GM21737 (cell line): ENCODE measurements at regions not wholly inside any gene's neighbourhood (a gene's known extent, or its start where the extent isn't known, plus 50 kb on each side); places are given as distances from the start of the nearest gene placed in this dataset.

ENCODE experiments used
- ATAC-seq: cut with Tn5 transposase; IDR thresholded peaks from one replicate; pipeline ENCODE4 v1.9.1; 2021; ENCODE audit warnings: mild to moderate bottlenecking, moderate library complexity; ENCODE audit not compliant: unreplicated experiment

DNA sequence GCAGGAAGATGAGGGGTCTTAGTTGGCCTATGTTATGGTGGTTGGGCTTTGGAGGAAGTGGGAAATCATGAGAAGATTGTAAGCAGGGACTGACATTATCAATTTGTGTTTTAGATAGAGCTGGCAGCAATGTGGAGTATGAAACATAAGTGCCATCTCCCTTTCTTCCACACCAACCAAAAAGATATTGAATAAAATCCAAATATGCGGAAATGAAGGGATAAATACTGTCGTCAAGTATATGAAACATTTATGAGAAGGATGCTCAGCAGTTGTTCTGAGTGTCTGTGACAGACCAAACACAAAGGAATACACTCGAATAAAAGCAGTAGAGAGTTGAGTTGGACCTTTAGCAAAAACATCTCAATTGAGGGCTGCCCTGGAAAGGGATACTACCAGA is 1090.0 kb upstream of the ZEB2 start:
- no peak for ATAC-seq

DNA sequence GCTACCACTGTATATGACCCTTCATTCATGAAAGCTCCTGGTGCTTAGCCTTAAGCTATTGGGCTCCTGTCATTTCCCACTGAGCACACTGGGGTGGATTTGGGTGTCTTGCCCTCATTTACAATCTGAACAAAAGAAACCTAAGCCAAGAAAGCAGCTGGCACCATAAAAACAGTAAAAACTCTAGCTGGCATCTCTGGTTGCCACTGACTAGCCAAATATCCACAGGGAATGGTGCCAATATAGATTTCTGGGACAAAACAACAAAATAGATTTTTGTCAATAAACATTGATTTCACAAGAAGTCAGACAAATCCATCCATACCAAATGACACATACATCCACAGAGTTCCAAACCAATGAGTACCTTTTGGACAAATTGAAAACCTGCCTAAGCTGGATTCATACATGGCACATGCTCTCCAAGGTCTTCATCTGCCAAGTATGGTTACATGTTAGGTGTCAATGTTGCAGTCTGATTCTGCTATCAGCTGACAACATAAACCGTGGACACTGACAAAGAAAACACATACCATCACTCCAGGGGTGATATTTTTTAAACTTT is 1081.5 kb upstream of the ZEB2 start:
- no peak for ATAC-seq

DNA sequence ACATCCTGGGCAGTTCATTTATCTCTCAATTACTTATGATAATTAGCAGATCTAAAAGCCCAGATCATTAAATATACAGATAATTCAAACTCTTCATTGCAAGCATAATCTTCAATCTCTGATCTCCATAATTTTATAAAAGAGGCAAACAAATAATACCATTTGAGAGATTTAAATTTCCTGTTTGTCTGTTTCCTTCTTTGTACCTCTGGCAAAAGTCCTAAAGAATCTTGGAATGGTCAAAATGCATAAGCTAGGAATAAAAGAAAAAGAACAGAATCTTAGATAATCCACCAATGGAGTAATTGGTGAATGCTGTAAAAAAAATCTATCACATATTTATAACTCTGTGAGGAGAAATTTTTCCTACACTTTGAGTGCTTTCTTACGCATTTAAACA is 1080.9 kb upstream of the ZEB2 start:
- ATAC-seq, result no peak

GRCh38 chr2:145599756-145600155 is 1079.8 kb upstream of the ZEB2 start:
- ATAC-seq, result no peak

- ATAC-seq, result no peak
These were observed 1078.5 kb upstream of the ZEB2 start for GRCh38 chr2:145598434-145598833.

GRCh38 chr2:145597809-145598208 is 1077.9 kb upstream of the ZEB2 start:
- no peak for ATAC-seq

- ATAC-seq, result no peak
These were observed 1077.1 kb upstream of the ZEB2 start for GRCh38 chr2:145597006-145597405.

DNA sequence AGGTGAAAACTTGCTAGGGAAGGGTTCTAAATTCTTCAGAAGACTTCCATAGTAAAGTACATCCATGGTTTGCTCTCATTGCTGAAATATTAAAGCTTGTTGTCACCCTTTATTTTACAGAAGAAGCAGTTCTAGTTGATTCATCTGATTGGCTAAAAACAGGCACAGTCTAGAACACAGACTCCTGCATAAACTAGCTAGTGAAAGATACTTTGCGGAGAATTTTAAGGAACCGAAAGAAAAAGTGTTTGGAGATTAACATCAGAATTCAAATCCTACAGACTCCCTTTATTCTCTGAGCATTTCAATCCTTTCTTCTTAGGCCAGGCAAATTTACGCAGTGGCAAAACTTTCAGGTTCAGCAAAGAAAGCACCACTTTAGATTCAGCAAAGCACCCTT is 1076.5 kb upstream of the ZEB2 start:
- no peak for ATAC-seq

GRCh38 chr2:145595296-145595695 is 1075.4 kb upstream of the ZEB2 start:
- no peak for ATAC-seq

DNA sequence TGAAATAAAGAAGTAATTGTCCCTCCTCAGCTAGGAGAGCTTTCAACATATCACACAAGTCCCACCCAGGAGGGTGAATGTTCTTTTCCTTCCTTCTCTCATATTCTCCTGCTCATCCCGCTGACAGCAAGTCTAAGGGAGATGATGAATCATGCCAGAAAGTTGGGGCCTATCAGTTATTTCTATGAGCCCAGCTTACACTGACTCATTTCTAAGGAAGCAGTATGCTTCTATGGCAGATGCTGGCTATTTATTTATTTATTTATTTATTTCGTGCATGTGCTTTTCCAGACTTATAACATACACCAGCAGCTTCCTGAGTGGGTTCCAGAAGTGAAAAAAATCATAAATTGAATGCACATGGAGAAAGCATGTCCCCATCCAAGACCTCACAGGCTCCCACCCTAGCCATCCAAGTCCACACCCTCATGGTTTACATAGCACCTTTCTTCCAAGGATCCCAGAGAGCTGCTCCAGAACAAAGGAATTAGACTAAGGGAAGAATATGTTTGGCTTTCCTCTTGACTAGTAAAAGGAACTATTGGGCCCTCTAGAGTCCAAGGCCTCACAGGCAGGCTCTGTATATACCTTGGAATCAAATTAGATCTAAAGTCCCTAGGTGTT is 1074.2 kb upstream of the ZEB2 start:
- no peak for ATAC-seq

GRCh38 chr2:145593280-145593679 is 1073.4 kb upstream of the ZEB2 start:
- ATAC-seq, result no peak

DNA sequence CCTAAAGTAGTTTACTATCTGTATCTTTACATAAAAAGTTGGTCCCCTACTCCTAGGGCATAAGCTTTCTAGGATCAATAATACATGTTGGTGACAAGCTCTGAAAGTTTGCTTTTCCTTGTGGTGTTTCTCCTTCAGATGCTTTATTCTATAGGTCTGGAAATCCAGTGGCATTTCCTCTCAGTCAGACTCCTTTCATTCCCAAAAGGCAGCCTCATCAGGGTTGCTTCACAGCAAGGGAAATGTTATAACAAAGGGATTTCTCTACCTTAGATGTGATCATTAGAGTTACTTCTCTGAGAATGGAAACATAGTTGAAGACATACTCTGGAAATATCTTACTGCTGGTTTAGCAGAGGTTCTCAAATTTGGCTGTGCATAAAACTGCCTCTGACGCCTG is 1072.4 kb upstream of the ZEB2 start:
- ATAC-seq, result no peak

DNA sequence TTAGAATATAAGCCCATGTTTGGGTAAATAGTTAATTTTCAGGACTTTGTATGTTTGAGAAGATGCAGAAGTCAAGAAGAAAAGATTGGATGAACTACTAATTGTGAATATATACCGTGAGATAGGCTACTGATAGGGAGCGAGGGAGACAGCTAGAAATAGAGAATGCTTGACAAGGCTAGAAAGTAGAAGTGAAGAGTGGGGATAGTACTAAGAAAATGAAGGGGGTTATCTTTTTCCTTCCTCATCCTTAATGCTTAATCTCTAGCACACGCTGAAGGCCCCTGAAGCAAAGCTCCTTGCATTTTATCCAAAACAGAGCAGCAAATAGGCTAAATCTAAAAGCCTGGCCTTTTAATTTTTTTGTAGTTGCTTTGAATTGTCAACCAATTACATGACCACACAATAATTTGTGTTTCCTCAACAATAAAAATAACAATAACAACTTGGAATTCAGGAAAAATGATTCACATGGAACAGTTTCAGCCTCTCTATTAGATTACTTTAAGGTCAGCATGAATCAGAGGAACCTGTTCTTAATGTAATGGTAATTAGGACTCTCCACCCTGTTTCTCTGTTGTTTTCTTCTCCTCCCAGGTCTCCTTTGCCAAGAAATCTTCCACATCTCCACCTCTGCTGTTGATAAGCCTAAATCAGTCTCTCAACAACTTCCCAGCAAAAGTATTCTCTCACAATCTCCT is 1071.3 kb upstream of the ZEB2 start:
- ATAC-seq, result no peak

DNA sequence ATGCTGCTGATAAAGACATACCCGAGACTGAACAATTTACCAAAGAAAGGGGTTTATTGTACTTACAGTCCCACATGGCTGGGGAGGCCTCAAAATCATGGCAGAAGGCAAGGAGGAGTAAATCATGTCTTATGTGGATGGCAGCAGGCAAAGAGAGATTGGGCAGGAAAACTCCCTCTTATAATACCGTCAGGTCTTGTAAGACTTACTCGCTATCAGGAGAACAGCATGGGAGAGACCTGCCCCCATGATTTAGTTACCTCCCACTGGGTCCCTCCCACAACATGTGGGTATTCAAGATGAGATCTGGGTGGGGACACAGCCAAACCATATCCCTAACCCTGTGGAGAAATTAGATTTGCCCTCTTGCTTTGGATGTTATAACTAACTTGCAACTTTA is 1068.0 kb upstream of the ZEB2 start:
- no peak for ATAC-seq

DNA sequence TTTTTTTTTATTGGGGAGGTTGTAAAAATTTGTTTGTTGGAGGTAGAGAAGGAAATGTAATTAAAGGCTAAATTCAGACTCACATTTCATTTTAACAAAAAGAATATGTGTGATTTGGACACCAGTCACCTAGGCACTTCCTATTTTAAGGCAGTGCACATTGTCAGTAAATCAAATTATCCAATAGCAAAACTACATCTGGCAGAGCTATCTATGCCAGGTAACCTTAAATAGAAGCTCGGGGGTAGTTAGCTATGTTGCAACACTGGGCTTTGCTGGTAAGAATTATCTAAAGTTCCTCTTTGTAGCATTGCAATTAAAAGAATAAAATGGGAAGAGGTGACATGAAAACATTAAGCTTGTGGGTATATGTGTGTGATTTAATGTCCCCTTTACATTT is 1064.4 kb upstream of the ZEB2 start:
- ATAC-seq, result no peak

GRCh38 chr2:145573608-145574007 is 1053.7 kb upstream of the ZEB2 start:
- ATAC-seq, result no peak

- ATAC-seq, result no peak
These were observed 1052.3 kb upstream of the ZEB2 start for GRCh38 chr2:145572238-145572637.

- ATAC-seq, result no peak
These were observed 1049.2 kb upstream of the ZEB2 start for GRCh38 chr2:145569108-145569507.

DNA sequence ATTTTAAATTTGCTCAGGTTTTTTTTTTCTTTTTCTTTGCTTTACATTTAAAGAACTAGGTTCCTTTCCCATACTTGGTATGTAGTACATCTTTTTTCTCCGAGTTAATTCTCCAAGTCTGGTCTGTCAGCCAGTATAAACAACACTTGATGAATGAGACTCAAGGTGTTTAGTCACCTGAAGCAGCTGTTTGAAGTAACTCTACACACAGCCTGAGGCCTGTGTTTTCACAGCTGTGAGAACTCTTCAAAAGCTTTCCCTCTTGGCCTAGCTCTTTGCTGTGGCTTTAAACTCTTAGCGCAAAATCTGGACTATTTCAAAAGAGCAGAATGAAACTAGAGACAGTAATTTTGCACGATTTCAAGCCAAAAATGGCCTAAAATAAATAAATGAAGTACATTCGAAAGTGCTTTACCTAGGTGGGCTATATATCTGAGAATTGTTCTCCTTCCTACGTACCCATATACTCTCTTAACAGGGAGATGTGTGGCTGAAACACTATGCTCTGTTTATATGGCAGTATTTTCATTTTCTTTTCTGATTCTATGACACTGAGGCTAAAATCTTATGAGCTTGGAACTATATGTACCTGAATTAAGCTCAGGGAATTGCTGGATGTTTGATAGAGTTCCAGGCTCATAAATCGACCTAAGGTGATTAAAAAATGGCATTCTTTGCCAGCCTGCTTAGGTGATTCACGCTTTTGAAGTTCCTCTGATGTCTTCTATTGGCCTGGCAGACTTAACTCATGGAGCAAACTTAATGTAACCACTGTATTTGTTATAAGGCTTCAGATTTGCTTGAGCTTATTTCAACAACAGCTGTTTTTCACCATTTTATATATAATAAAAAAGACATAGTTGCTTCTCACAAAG is 1044.1 kb upstream of the ZEB2 start:
- no peak for ATAC-seq

DNA sequence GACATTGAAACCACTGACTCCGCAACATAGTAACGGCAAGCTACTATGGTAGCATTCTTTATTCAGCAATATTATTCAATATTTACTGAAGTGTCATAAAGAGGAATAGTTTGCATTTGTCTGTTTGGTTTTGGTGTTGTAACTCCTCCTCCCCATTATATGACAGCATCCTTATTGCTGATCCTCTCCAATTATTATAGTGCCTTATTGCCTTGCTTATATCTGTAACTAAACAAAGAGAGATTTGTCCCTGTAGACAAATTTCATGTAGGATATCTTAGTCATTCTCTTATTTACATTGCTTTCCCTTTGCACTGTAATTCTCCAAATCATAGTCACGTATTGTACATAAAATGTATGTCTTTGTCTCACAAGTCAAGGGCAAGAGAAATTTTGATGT is 1041.2 kb upstream of the ZEB2 start:
- ATAC-seq, result no peak

DNA sequence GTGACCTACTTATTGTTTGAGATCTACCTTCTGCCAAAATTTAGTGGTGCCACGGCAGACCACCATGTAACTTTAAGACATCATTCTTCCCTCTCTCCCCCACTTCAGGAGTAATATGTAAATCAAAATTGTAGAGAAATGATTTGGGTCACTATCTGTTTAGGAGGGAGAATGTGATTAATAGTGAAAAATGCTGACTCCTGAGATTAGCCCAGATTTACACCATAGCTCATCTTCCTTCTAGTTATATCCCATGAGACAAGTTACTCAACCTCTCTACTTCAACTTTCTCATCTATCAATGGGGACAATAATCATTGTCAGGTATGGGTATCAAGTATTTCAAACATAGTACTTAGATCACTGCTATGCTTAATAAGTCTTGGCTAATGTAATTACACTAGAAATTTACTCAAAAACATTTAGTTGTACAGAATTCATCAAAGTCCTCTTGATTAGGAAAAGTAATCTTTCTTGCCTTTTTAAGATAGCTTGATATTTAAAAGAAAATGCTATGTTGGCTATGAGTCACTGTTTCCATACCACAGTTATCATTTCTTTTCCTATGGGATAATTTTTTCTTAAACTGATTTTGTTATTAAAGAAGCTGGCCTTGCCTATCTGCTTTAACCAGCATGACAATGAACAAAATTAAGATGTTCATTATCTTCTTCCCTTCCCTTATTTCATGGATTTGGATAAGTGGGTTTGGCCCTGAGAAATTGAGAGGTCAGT is 1038.9 kb upstream of the ZEB2 start:
- ATAC-seq, result no peak
